ENCODE measurements at regions not wholly inside any gene's neighbourhood (a gene's known extent, or its start where the extent isn't known, plus 50 kb on each side); places are given as distances from the start of the nearest gene placed in this dataset.
A peak's percentile ranks its signal among the peaks of the same experiment; 100 is the strongest.
"Not testable (repeated sequence)": the region's sequence is repeated elsewhere in the genome, so short reads cannot be mapped to it uniquely, and the experiment has no call there.

- no peak for DNase-seq (ENCODE audit: low spot score)
Observed at GRCh38 chr11:13782390-13783075, 114.1 kb downstream of the FAR1 start.

GRCh38 chr11:13784441-13784840 lies 116.0 kb downstream of the FAR1 start:
- DNase-seq (ENCODE audit: low spot score): no peak

- no peak for DNase-seq (ENCODE audit: low spot score)
Observed at GRCh38 chr11:13784855-13785254, 116.4 kb downstream of the FAR1 start.

- DNase-seq (ENCODE audit: low spot score): no peak
Observed at GRCh38 chr11:13786688-13787087, 118.2 kb downstream of the FAR1 start.

- not testable (repeated sequence) for DNase-seq (ENCODE audit: low spot score)
Observed at GRCh38 chr11:13797616-13798015, 129.1 kb downstream of the FAR1 start.

- DNase-seq (ENCODE audit: low spot score): no peak
Observed at GRCh38 chr11:13800901-13801300, 132.4 kb downstream of the FAR1 start.

- no peak for DNase-seq (ENCODE audit: low spot score)
Observed at GRCh38 chr11:13818325-13818724, 144.2 kb upstream of the SPON1 start.

- DNase-seq (ENCODE audit: low spot score): no peak
Observed at GRCh38 chr11:13826505-13827278, 135.8 kb upstream of the SPON1 start.

- DNase-seq (ENCODE audit: low spot score): no peak
Observed at GRCh38 chr11:13831696-13832095, 130.8 kb upstream of the SPON1 start.

- DNase-seq (ENCODE audit: low spot score): no peak
Observed at GRCh38 chr11:13834463-13834862, 128.1 kb upstream of the SPON1 start.

GRCh38 chr11:13836666-13837065 lies 125.9 kb upstream of the SPON1 start:
- no peak for DNase-seq (ENCODE audit: low spot score)

GRCh38 chr11:13837286-13837685 lies 125.2 kb upstream of the SPON1 start:
- no peak for DNase-seq (ENCODE audit: low spot score)

GRCh38 chr11:13841393-13841792 lies 121.1 kb upstream of the SPON1 start:
- DNase-seq (ENCODE audit: low spot score): no peak

GRCh38 chr11:13848031-13848430 lies 114.5 kb upstream of the SPON1 start:
- no peak for DNase-seq (ENCODE audit: low spot score)

GRCh38 chr11:13850231-13851005 lies 112.1 kb upstream of the SPON1 start:
- DNase-seq (ENCODE audit: low spot score): no peak

- DNase-seq (ENCODE audit: low spot score): no peak
Observed at GRCh38 chr11:13851691-13852090, 110.8 kb upstream of the SPON1 start.

GRCh38 chr11:13852481-13852880 lies 110.0 kb upstream of the SPON1 start:
- no peak for DNase-seq (ENCODE audit: low spot score)

- DNase-seq (ENCODE audit: low spot score): no peak
Observed at GRCh38 chr11:13857828-13858227, 104.7 kb upstream of the SPON1 start.

GRCh38 chr11:13859892-13860291 lies 102.6 kb upstream of the SPON1 start:
- DNase-seq (ENCODE audit: low spot score): peak; percentile 48

- DNase-seq (ENCODE audit: low spot score): peak; percentile 15
Observed at GRCh38 chr11:13861411-13861810, 101.1 kb upstream of the SPON1 start.

- DNase-seq (ENCODE audit: low spot score): no peak
Observed at GRCh38 chr11:13862845-13863392, 99.6 kb upstream of the SPON1 start.

GRCh38 chr11:13868710-13869397 lies 93.7 kb upstream of the SPON1 start:
- DNase-seq (ENCODE audit: low spot score): peak; percentile 75

Data from CD4-positive, alpha-beta T cell treated with Interleukin-6 at 100 ng/mL for 8 hours (primary cell).